ENCODE measurements at regions not wholly inside any gene's neighbourhood (a gene's known extent, or its start where the extent isn't known, plus 50 kb on each side); places are given as distances from the start of the nearest gene placed in this dataset.
"Not testable (repeated sequence)": the region's sequence is repeated elsewhere in the genome, so short reads cannot be mapped to it uniquely, and the experiment has no call there.

DNA sequence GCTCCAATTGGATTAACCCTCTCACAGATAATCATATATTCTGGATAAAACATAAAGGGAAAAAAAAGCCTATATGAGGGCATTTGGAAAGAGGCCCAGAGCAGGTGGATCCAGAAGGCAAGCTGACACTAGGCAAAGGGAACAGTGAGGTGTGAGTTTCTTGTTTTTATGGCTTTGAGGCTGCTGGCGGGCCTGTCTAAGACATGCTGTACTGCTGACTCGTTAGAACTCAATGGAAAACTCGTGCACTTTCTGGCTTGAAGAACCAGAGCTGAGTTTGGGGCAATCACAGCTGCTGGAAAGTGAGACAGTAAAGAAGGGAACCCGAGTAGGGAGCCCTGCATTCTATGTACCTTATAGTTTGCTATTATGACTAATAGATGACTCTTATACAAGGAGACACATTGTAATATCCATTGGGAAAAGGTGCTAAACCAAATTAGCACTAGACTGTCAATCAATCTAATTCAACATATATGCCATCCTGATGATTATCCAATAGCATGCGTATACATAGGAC is 637.1 kb downstream of the GATA3 start:
- DNase-seq, result no peak

DNA sequence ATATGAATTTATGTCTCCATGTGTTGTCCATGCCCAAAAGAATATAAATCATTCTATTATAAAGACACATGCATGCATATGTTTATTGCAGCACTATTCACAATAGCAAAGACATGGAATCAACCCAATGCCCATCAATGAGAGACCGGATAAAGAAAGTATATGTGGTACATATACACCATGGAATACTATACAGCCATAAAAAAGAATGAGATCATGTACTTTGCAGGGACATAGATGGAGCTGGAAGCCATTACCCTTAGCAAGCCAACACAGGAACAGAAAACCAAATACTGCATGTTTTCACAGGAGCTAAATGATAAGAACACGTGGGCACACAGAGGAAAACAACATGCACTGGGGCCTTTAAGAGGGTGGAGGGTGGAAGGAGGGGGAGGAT is 639.1 kb downstream of the GATA3 start:
- not testable (repeated sequence) for DNase-seq

DNA sequence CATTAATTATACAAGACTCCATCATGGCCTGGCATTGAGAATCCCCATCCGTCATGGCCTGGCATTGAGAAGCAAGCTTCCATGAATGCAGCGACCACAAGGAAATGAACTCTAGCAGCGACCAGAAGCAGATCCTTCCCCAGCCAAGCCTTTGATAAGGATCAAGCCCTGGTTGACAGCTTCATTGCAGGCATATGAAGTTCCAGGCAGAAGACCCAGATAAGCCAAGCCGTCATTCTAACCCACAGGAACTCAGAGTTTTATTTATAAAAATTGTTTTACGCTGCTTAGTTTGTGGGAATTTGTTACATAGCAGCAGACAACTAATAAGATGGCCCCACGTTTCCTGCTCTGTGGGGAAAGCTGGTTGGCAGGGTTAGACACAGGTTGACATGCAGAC is 642.3 kb downstream of the GATA3 start:
- no peak for DNase-seq

DNA sequence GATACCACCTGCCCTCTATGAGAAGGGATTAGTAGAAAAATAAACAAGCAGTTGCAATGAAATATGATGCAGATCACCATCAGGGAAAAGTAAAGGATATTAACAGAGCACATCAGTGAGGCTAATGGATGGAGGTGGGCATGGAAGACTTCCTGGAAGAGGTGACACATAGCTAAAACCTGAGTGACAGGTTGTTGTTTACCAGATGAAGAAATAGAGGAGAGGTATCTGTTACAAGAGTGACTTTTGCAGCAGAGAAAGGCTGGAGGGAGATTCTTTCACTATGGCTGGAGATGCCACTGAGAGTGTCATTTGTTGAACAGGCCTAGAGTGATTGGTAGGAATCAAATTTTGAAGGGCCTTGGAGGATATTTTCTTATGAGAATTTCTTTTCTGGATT is 646.2 kb downstream of the GATA3 start:
- DNase-seq, result no peak

DNA sequence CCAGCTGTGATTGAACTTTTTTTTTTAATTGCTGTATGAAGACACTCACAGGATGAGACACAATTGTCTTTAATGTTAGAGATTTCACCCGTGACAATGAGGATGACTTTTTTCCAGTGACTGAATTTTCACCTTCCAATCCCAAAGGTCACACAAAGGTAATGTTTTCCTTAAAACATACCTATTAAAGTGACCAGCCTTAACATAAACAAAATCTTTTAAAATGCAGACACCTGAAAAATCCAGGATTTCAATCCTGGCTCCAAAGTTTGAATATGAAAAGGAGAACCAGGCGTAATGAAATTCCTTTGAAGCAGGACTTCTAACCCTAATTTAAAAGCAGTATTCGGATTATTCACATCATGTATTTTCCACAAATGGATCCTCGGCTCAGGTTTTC is 647.7 kb downstream of the GATA3 start:
- DNase-seq, result no peak

DNA sequence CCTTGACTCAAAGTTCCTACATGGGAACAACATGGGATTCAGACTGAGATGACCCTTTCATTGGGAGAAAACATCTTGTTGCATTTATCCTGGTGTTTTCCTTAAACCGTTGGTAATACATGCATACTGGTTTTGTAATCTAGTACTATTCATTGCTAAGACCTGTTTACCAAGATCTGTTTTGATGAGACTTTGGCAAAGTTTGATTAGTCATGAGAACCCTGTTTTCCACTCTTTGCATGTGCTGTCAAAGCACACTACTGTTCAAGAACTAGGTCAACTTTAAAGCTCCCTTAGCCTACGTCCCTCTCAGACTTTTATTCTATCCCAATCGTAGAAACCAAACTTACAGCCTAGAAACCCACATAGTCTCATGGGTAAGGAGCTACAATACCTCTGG is 650.9 kb downstream of the GATA3 start:
- no peak for DNase-seq

DNA sequence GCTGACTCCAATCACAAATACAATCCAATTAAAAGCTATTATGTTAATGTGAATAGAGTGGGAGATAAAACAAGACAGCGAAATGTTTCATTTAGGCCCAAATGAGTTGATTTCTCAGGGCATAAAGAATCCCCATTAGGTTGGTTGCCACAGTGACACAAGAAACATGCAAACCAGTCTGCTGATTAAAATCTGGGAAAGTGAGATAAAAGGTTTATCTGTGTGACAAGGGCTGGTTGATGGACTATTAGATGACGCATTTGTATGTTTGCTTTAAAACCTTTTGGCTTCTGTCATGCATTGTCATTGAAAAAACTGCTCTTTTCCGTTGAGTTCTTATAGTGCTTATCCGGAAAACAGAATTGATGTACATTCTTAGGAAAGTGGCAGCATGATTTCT is 658.2 kb downstream of the GATA3 start:
- no peak for DNase-seq

DNA sequence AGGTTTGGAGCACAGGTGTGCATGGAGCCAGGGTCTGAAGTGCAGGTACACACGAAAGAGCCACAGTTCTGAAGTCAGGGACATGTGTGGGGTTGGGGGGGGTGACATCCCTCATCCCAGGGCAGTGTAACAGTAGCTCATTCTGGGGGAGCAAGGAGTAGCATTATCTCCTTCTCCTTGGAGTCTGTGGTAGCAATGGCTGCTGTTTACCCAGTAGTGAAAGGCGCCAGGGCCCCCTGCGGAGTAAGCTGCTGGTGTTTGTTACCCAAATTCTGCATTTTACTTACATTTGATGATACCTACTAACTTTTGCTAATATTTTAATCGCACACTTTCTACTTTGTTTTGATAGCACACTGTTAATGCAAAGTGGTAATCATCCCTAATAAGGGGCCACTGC is 665.5 kb downstream of the GATA3 start:
- no peak for DNase-seq

DNA sequence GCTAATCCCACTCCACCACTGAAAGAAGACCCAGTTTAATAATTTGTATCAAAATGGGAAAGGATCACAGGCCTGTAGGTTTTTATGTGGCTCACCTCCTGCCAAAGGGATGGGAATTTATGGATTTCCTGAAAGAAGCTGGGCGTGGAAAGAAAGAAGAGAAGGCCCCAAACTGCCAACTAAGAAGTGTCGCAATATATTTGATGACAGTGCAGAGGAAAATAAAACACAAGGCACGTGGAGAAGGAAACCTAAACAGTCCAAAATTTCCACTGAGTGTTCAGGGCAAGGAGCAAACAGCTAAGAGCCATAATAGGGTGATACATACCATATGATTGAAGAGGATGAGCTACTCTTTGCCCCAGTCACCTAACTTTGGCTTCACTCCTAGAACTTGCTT is 667.2 kb downstream of the GATA3 start:
- no peak for DNase-seq

DNA sequence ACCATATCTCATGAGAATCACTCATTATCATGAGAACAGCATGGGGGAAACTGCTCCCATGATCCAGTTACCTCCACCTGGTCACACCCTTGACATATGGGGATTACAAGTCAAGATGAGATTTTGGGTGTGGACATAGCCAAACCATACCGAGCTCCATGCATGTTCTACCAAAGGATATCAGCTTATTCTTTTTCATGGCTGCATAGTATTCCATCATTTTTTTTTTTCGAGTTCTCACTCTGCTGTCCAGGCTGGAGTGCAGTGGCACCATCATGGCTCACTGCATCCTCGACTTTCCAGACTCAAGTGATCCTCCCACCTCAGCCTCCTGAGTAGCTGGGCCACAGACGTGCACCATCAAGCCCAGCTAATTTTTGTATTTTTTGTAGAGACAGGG is 668.3 kb downstream of the GATA3 start:
- DNase-seq, result no peak

DNA sequence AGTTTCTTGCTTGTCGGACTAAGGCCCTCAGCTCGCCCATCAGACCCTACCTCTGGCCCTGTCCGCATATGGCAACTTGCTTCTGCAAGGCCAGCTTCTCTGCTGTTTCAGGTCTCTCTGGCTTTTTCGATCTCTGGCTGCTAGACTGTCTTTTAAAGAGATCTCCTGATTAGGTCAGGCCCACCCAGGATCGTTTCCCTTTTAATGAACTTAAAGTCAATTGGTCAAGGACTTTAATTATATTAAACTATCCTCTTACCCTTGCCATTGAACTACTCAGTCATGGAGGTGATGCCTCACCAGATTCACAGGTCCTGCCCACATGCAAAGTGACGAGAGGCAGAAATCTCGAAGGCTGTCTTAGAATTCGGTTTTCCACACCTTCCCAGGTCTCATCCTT is 670.9 kb downstream of the GATA3 start:
- DNase-seq, result no peak

DNA sequence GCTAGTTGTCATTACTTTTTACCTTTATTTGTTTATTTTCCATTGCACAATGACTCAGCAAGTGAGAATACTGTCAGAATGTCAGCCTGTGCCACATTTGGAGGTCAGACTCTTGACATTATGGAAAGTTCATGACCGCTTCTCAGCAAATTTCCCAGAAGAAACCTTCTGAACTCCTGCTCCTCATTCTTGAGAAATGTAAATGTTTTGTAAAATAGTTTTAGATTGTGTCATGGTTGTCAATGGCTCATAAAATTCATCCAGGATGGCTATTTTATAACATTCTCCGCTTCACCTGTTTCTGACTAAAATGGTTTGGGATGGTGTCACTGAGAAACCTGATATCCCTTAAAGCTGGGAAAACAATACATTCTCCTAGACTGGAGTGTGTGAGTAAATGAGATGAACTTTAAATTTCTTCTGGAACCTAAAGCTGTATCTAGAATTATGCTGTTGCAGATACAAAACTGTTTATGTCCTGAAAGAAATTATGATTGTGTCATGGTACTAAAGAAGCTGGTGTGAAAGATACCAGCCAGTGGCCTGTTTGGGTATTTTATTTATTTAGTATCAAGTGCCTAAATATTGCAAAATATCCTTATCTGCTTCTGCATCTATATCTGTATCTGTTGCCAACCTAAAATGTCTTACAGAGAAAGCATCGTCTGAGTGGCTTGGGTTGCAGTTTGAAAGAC is 671.7 kb downstream of the GATA3 start:
- no peak for DNase-seq

DNA sequence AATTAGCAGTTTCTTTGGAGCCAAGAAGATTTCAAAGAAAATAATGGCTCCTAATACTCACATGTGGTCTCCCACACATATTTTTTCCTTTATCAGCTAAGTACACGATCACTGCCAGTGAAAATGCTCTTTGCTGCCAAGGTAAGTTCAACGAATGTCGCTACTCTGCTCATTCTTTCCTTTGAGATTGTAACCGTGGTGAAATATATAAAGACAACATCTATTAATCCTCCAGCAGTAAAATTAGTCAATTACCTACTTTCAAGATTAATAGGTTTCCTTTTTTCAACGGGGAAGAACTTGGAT is 672.2 kb downstream of the GATA3 start:
- no peak for DNase-seq

DNA sequence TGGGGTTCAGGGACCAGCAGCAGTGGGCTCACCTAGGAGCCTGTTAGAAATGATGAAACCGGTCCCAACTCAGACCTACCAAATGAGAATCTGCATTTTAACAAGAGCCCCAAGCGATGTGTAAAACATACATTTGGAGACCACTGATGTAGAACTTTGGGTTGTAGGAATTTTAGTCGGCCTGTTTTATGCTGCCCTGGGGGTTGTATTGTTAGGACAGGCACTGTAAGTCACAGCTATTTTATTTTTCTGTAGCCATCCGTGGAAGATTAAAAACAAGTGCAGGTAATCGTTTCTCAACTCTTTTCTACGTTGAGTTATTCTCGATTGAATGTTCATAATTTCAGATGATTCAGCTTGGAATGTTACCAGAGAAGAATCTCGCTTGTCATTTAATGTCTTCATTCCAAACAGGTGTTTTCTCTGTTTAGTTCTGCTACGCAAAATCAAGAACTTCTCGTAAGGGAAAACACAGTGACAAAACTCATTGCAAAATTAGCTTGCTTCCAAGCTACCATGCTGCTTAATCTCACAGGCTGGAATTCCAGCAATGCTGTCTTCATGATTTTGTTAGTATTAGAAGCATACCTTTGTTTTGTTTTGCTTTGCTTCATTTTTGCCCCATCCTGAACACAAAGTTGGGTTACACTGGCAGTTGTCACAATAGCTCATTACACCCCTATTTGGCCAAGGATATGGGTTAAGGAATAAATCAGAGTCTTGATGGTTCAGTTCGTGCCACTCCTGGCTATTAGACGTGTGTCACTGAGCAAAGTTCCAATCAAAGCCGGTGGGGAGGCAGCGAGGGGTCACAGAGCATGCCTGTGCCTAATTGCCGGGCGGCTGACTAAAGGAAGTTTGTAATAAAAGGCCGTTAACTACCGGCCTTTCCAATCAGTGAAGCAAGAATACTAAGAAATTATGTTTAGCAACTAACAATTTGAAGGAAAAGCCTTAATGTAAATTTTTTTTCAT is 676.9 kb downstream of the GATA3 start:
- no peak for DNase-seq

DNA sequence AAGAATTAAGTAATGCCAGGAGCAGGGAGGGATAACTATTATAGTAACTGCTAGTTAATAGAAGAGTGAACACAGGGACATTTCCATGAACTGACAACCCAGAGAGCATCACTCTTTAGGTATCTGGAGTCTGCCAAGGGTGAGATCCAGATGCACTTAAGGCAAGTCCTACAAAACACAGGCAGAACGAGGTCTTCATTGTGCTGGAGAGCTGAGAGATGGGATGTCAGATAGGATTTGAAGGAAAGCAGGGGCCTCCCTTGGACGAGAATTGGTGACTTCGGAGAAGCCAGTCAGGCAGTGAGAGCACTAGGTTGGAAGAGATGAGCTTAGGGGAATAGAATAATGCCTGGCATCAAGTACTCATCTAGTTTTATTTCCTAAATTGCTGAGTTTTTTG is 684.5 kb downstream of the GATA3 start:
- no peak for DNase-seq

DNA sequence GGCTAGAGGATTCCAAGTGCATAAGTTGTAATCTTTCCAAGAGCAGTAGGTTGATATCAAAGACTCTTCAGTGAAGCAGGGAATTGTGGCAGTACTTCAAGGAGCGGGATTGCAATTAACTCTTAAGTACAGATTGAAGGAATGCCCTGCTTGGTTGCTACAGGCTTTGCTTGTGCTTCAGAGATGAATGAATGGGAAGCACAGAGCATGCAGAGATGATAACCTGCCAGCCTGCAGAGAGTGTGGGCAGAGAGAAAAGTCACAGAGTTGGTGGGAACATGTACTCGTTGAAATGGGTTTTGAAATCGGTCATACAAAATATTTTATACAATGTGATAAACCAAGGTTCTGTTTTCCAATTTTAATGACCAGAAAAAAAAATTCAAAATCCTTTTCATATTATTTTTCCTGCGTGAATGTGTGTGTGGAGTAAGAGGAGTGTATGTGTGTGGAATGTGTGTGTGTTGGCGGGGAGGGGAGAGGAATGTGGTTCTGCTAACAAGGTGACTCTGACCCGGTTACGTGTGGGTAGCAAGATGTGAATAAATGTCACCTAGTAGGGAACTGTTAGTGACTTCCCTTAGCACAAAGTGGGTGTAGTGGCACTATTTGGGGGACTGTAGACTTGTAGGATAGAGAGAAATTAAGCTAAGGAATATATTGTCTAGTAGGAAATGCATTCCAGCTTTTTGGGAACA is 697.8 kb downstream of the GATA3 start:
- DNase-seq, result no peak

DNA sequence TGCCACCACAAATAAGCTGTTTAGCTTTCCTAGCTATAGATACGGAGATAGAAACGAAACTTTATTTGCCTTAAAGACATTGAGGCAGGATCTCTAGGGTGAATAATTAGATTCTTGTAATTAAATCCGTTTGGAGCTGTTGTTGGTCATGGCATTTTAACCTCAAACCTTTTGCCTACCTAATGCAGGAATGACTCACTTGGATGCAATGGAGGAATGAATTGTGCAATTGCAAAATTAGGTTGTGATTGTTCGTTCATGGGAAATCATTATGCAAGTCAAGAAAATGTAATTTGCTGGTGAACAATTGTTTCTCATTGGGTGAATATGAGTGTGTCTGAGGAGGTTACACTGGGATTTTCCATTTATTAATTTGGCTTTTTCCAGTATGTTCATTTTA is 703.5 kb downstream of the GATA3 start:
- DNase-seq, result no peak

DNA sequence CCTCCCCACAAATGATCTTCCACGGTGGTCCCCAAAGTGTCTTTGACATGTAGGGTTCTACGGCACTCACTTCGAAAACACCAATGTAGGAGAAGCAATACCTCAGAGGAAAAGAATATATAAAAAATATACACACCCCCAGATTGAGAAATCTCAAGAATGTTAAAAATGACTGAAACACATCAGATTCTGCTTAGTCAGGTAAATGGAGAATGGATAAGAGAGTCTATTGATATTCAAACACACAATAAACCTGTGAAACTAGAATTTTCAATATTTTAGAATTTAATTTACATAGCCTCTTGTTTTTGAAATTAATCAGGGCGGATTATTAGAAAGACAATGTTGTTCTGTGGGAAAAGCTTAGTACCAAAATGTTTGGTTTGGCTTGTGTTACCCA is 712.4 kb downstream of the GATA3 start:
- DNase-seq, result no peak

DNA sequence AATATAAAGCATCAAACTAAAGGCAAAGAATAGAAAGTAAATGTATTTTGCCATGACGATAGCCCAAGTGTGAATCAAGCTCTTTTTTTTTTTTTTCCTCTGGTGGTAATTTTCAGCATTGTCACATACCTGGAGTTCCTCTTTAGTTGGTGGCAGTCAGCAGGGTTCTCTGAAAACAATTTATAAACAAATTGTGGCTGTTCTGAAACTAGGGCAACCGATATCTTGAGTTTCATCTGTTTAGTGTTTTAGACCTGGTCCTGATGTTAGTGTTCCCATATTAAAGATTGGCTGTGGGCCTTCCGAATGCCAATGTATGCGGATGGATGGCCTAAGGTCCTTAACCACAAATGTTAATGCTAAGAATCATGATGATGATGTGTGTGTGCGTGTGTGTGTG is 713.1 kb downstream of the GATA3 start:
- no peak for DNase-seq

DNA sequence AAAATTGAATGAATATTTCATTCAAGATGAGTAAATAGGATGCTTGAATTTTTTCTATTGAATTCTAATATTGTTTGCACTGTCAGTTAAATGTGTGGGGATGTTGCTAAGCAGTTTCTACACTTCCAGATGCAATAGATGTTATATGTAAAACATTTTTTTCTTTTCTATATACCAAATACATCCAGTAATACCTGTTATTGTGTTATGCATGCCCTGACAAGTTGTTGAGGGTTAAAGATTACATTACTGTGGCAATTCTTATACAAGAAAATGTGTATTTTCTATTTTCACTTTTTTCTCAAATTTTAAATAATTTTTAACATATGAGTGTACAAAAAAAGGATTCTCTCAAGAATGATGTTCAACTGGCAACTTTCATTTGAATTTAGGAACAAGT is 713.9 kb downstream of the GATA3 start:
- no peak for DNase-seq

DNA sequence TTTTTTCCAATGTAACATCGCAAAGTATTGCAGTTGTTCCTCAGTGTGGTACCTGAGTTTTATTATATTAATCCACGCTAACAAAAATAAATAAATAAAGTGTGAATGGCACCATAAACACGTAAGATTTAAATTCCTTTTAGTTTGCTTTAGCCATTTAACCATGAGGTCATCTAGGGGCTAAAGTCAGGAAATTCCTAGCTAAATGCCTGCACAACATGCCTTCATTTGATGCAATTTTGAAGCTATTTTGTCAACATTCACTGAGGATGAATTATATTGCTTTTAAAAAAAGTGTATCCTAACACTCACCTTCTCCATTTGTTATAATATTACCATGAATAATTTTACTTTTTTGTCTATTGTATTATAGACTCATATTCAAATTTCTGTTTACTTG is 714.4 kb downstream of the GATA3 start:
- no peak for DNase-seq

DNA sequence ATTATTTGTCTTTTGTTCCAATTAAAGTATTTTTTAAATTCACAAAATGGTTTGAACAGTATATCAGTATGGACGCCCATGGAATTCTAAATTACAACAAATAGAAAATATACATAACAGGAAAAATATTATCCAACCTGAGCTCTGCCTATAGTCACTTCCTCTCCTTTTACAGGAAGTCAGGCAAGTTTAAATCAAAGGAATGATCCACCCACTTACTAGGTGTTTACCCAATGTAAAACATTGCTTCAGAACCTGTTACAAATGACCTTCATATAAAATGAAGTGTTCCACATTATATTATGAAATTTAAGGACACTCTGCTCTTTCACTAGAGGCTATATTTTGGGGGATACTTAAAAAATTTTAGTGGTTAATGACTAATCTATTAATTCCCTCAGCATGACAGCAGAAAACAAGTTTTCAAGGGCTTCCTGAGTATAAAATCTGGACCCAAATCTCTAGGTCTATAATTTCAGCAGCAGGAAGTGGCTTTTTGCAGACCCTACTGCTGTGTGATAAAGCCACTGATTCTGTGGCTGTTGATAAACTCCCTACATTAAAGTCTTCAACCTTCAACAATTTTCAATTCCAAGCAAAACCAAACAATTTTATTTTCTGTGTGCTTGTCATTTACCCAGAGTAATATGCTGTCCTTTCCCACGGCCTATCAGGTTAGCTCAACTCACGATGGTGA is 722.6 kb downstream of the GATA3 start:
- no peak for DNase-seq

Measured in muscle of arm (tissue), 1 donor.